Upper lobe of right lung (tissue), 1 donor: ENCODE measurements at regions not wholly inside any gene's neighbourhood (a gene's known extent, or its start where the extent isn't known, plus 50 kb on each side); places are given as distances from the start of the nearest gene placed in this dataset.

Source experiments
- ATAC-seq: fragments of 200-7000 bp; cut with Tn5 transposase; one replicate; pipeline ENCODE4 v1.9.1; 2020; ENCODE audit warnings: mild to moderate bottlenecking, moderate library complexity
- DNase-seq: peaks from one replicate; pipeline ENCODE4 v3.0.0-alpha.2; 2020
- H3K27ac ChIP-seq: fragments of 200-600 bp; one replicate; pipeline ENCODE4 v1.8.0; 2022
- H3K27me3 ChIP-seq: fragments of 200-600 bp; one replicate; pipeline ENCODE4 v1.8.0; 2022; ENCODE audit warnings: mild to moderate bottlenecking
- H3K36me3 ChIP-seq: fragments of 200-600 bp; one replicate; pipeline ENCODE4 v1.8.0; 2022
- H3K4me1 ChIP-seq: fragments of 200-600 bp; one replicate; pipeline ENCODE4 v1.8.0; 2022
- H3K4me3 ChIP-seq: fragments of 200-600 bp; one replicate; pipeline ENCODE4 v1.8.0; 2022; ENCODE audit warnings: mild to moderate bottlenecking
- H3K9me3 ChIP-seq: fragments of 200-600 bp; one replicate; pipeline ENCODE4 v1.8.0; 2022
- intact Hi-C: fragments of 100-400 bp; cut with DNase I; formaldehyde crosslinking; loops from one replicate; pipeline ENCODE4 v1.11.0; 2022
- TF ChIP-seq, protein P1 (sequence below): fragments of 200-600 bp; IDR thresholded peaks from one replicate; pipeline ENCODE4 v1.8.0; 2022; ENCODE audit warnings: antibody characterized with exemption
- donor health status: DM: no; HTN: yes; CAD: no; lungs with severe emphysema.

DNA sequence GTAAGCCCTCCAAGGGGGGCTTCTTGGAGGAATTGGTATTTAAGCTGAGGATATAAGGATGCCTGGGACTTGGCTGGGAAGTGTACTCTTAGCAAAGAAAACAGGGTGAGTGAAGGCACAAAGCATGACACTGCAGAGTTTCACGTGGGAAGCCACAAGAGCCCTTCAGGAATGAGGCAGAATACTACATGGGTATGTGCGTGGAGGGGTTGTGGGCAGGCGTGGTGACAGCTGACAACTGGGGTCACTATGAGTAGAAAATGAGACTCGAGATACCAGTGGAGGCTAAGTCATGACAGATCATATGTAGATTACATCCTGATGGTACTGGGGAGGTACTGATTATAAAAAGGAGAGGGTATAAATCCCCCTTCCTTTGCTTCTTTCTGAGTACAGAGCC is 78.1 kb upstream of the XYLT1 start:
- DNase-seq (no peak), ATAC-seq (no peak)
- Histone ChIP-seq H3K27ac (no peak overlapping the region), H3K36me3 (no peaks in the 10 kb centered on the region), H3K4me3 (no peak overlapping the region), H3K27me3 (no peaks in the 10 kb centered on the region), H3K9me3 (no peaks in the 10 kb centered on the region), H3K4me1 (no peaks in the 10 kb centered on the region)
- TF ChIP-seq, protein P1, sequence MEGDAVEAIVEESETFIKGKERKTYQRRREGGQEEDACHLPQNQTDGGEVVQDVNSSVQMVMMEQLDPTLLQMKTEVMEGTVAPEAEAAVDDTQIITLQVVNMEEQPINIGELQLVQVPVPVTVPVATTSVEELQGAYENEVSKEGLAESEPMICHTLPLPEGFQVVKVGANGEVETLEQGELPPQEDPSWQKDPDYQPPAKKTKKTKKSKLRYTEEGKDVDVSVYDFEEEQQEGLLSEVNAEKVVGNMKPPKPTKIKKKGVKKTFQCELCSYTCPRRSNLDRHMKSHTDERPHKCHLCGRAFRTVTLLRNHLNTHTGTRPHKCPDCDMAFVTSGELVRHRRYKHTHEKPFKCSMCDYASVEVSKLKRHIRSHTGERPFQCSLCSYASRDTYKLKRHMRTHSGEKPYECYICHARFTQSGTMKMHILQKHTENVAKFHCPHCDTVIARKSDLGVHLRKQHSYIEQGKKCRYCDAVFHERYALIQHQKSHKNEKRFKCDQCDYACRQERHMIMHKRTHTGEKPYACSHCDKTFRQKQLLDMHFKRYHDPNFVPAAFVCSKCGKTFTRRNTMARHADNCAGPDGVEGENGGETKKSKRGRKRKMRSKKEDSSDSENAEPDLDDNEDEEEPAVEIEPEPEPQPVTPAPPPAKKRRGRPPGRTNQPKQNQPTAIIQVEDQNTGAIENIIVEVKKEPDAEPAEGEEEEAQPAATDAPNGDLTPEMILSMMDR = no peak
- intact Hi-C loops = no loop called here

DNA sequence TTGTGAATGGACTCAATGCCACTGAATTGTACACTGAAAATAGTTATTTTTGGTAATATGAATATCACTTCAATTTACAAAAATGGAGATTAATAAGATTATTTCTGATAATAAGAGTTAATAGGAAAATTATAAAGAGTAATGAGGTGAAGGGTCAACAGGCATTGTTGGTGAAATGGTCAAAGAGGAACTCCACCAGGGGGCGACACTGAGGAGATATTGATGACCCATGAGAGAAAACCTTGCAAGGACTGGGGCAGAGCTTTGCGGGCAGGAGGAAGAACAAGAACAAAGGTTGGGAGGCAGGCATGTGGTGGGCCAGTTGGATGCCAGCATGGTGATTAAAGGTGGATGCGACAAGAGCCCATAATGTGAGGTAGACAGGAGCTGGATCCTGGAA is 74.0 kb upstream of the XYLT1 start:
- Histone ChIP-seq H3K27me3 (peaks cover 4% of the 10 kb centered on the region), H3K9me3 (no peaks in the 10 kb centered on the region), H3K4me1 (no peaks in the 10 kb centered on the region), H3K36me3 (no peaks in the 10 kb centered on the region), H3K4me3 (no peak overlapping the region), H3K27ac (no peak overlapping the region)
- TF ChIP-seq, protein P1 = peak; percentile 19
- DNase-seq (no peak), ATAC-seq (no peak)
- intact Hi-C loops = no loop called here

DNA sequence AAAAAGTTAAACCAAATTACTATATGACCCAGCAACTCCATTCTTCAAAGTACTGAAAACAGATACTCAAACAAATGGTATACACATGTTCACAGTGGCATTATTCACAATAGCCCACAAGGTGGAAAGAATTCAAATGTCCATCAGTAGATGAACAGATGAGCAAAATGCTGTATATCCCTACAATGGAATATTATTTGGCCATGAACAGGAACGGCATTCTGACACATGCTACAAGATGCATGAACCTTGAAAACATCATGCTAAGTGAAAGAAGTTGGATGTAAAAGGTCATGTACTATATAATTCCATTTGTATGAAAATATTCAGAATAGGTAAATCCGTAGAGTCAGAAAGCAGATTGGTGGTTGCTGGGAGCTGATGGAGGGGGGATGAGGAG is 73.5 kb upstream of the XYLT1 start:
- DNase-seq (no peak), ATAC-seq (no peak)
- H3K27me3 ChIP-seq = peaks cover 4% of the 10 kb centered on the region
- intact Hi-C loops = no loop called here
- no peaks in the 10 kb centered on the region for H3K36me3 ChIP-seq
- no peaks in the 10 kb centered on the region for H3K4me1 ChIP-seq
- H3K4me3 ChIP-seq = no peak overlapping the region
- TF ChIP-seq, protein P1 = no peak
- H3K27ac ChIP-seq = no peak overlapping the region
- H3K9me3 ChIP-seq = no peaks in the 10 kb centered on the region

DNA sequence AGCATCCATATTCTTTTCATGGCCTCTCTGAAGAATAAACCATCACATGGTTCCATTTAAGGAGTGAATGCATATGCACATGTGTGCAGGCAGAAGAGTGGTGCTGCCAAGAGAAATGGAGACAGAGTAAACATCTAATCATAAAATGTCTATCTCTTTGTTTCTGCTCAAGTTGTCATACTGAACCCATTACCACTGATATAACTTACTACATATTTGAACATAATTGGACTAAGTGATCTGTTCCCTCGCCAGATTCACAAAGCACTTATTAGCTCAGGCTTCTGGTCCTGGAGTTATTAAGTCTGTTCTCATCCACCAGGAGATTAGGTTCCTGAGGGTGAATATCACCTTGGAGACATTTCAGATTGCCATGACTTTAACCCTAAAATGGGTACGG is 72.3 kb upstream of the XYLT1 start:
- Histone ChIP-seq H3K27me3 (peaks cover 4% of the 10 kb centered on the region), H3K27ac (no peak overlapping the region), H3K9me3 (no peaks in the 10 kb centered on the region), H3K4me1 (no peaks in the 10 kb centered on the region), H3K4me3 (no peak overlapping the region), H3K36me3 (no peaks in the 10 kb centered on the region)
- no peak for ATAC-seq
- DNase-seq = no peak
- TF ChIP-seq, protein P1 = no peak
- intact Hi-C loops = no loop called here

DNA sequence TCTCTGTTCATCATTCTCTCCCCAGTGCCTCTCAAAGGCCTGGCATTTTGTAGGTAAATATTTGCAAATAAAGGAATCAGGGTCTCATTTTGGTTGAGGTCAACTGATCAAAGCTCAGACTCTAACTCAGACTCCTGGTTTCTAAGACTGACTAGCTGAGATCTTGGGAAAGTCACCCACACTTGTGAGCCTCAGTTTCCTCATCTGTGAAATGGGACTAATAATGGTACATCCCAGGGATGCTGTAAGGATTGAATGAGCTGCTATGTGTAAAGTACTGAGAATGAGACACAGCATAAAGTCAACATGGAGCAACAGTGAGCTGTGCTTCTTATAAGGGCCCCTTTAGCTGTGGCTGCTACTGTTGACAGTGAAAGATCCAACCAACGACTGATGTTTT is 70.6 kb upstream of the XYLT1 start:
- Histone ChIP-seq H3K4me3 (no peak overlapping the region), H3K27ac (no peak overlapping the region), H3K9me3 (no peaks in the 10 kb centered on the region), H3K27me3 (peaks cover 4% of the 10 kb centered on the region), H3K4me1 (no peaks in the 10 kb centered on the region), H3K36me3 (no peaks in the 10 kb centered on the region)
- TF ChIP-seq, protein P1 = no peak
- ATAC-seq (no peak), DNase-seq (no peak)
- intact Hi-C loops = no loop called here

DNA sequence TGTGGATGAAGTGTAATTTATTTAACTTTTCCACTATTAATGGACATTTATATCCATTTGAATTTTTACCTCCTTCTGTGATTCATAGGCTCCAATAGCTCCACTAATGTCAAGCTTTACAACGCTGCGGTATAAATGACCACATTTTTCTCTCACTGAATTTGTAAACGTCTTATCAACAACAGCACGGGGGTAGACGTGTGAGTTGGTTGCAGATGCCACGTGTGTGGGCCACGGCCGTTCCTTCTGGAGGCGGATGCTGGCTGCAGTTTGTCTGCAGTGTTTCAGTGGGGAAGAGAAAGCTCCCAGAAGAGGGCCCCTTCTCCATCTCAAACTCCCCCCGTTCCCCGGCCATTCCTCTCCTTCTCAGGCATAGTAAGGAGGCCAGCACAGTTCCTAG is 68.2 kb upstream of the XYLT1 start:
- H3K36me3 ChIP-seq = no peaks in the 10 kb centered on the region

More for the DNA sequence above, 68.2 kb upstream of the XYLT1 start:
- intact Hi-C loops = no loop called here
- H3K4me1 ChIP-seq = no peaks in the 10 kb centered on the region
- no peaks in the 10 kb centered on the region for H3K9me3 ChIP-seq
- DNase-seq = no peak
- no peak overlapping the region for H3K27ac ChIP-seq
- no peak overlapping the region for H3K4me3 ChIP-seq
- peaks cover 4% of the 10 kb centered on the region for H3K27me3 ChIP-seq
- ATAC-seq = no peak
- TF ChIP-seq, protein P1 = no peak
